ENCODE measurements at regions not wholly inside any gene's neighbourhood (a gene's known extent, or its start where the extent isn't known, plus 50 kb on each side); places are given as distances from the start of the nearest gene placed in this dataset.

- DNase-seq (ENCODE audit: extremely low read depth in 1 of 2, low read depth in 1 of 2): no peak
These were observed 379.5 kb upstream of the SEMA6D start for GRCh38 chr15:47337836-47338235.

GRCh38 chr15:47338771-47339170 lies 378.5 kb upstream of the SEMA6D start:
- no peak for DNase-seq (ENCODE audit: extremely low read depth in 1 of 2, low read depth in 1 of 2)

GRCh38 chr15:47339800-47340570 lies 377.3 kb upstream of the SEMA6D start:
- no peak for DNase-seq (ENCODE audit: extremely low read depth in 1 of 2, low read depth in 1 of 2)

GRCh38 chr15:47340571-47340920 lies 376.8 kb upstream of the SEMA6D start:
- DNase-seq (ENCODE audit: extremely low read depth in 1 of 2, low read depth in 1 of 2): no peak

GRCh38 chr15:47349179-47349578 lies 368.1 kb upstream of the SEMA6D start:
- no peak for DNase-seq (ENCODE audit: extremely low read depth in 1 of 2, low read depth in 1 of 2)

GRCh38 chr15:47351501-47351900 lies 365.8 kb upstream of the SEMA6D start:
- no peak for DNase-seq (ENCODE audit: extremely low read depth in 1 of 2, low read depth in 1 of 2)

GRCh38 chr15:47352217-47352616 lies 365.1 kb upstream of the SEMA6D start:
- no peak for DNase-seq (ENCODE audit: extremely low read depth in 1 of 2, low read depth in 1 of 2)

- no peak for DNase-seq (ENCODE audit: extremely low read depth in 1 of 2, low read depth in 1 of 2)
These were observed 361.5 kb upstream of the SEMA6D start for GRCh38 chr15:47355759-47356158.

- no peak for DNase-seq (ENCODE audit: extremely low read depth in 1 of 2, low read depth in 1 of 2)
These were observed 361.0 kb upstream of the SEMA6D start for GRCh38 chr15:47356297-47356696.

- DNase-seq (ENCODE audit: extremely low read depth in 1 of 2, low read depth in 1 of 2): no peak
These were observed 358.4 kb upstream of the SEMA6D start for GRCh38 chr15:47358876-47359275.

- no peak for DNase-seq (ENCODE audit: extremely low read depth in 1 of 2, low read depth in 1 of 2)
These were observed 357.0 kb upstream of the SEMA6D start for GRCh38 chr15:47360305-47360704.

GRCh38 chr15:47362118-47362905 lies 355.0 kb upstream of the SEMA6D start:
- DNase-seq (ENCODE audit: extremely low read depth in 1 of 2, low read depth in 1 of 2): no peak

GRCh38 chr15:47363653-47364052 lies 353.7 kb upstream of the SEMA6D start:
- DNase-seq (ENCODE audit: extremely low read depth in 1 of 2, low read depth in 1 of 2): no peak

GRCh38 chr15:47364230-47365141 lies 352.8 kb upstream of the SEMA6D start:
- DNase-seq (ENCODE audit: extremely low read depth in 1 of 2, low read depth in 1 of 2): no peak

- DNase-seq (ENCODE audit: extremely low read depth in 1 of 2, low read depth in 1 of 2): no peak
These were observed 350.4 kb upstream of the SEMA6D start for GRCh38 chr15:47366884-47367283.

- no peak for DNase-seq (ENCODE audit: extremely low read depth in 1 of 2, low read depth in 1 of 2)
These were observed 349.4 kb upstream of the SEMA6D start for GRCh38 chr15:47367726-47368390.

- no peak for DNase-seq (ENCODE audit: extremely low read depth in 1 of 2, low read depth in 1 of 2)
These were observed 345.4 kb upstream of the SEMA6D start for GRCh38 chr15:47371939-47372338.

GRCh38 chr15:47374222-47374621 lies 343.1 kb upstream of the SEMA6D start:
- no peak for DNase-seq (ENCODE audit: extremely low read depth in 1 of 2, low read depth in 1 of 2)

GRCh38 chr15:47376190-47376589 lies 341.1 kb upstream of the SEMA6D start:
- DNase-seq (ENCODE audit: extremely low read depth in 1 of 2, low read depth in 1 of 2): no peak

GRCh38 chr15:47377465-47377864 lies 339.8 kb upstream of the SEMA6D start:
- DNase-seq (ENCODE audit: extremely low read depth in 1 of 2, low read depth in 1 of 2): no peak

- no peak for DNase-seq (ENCODE audit: extremely low read depth in 1 of 2, low read depth in 1 of 2)
These were observed 338.8 kb upstream of the SEMA6D start for GRCh38 chr15:47378527-47378926.

All from stimulated activated CD8-positive, alpha-beta memory T cell treated with anti-CD3 and anti-CD28 coated beads, Interleukin-7, amount 100 ng/mL, for 48 hours (primary cell).